GM18520 (cell line): ENCODE measurements at regions not wholly inside any gene's neighbourhood (a gene's known extent, or its start where the extent isn't known, plus 50 kb on each side); places are given as distances from the start of the nearest gene placed in this dataset.

Experiments used
- ATAC-seq: cut with Tn5 transposase; IDR thresholded peaks from one replicate; pipeline ENCODE4 v1.9.1; 2021; ENCODE audit not compliant: unreplicated experiment

DNA sequence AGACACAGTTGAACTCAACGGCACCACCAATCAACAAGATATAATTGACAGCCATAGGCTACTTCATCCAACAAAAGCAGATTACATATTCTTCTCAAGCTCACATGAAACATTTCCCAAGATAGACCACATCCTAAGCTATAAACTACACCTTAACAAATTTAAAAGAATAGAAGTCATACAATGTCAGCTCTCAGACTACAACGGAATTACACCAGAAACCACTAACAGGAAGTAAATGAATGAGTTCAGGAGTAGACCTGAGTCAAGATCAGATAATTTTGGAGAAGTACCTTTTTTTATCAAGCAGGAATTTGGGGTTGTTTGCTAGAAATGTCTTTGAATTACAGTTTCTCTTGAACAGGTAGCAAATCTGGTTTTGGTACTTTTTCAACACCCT lies 237.8 kb downstream of the TBX18 start:
- ATAC-seq, result no peak

DNA sequence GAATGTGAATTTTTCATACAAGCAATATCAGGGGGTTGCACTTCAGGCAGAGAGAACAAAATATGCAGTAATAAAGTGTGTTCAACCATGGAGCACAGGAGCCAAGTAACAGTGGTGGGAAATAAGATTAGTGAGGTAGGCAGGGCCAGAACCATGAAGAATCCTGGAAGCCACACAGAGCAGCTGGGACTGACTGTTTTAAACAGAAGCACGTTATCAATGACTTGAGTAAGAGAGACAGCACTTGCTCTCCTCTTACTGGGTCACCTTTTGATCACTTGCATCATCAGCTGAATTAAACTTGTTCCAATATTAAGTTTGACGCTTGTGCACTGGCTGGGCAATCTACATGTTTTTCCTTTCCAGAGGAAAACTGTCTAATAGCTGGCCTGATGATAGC lies 238.5 kb downstream of the TBX18 start:
- no peak for ATAC-seq

DNA sequence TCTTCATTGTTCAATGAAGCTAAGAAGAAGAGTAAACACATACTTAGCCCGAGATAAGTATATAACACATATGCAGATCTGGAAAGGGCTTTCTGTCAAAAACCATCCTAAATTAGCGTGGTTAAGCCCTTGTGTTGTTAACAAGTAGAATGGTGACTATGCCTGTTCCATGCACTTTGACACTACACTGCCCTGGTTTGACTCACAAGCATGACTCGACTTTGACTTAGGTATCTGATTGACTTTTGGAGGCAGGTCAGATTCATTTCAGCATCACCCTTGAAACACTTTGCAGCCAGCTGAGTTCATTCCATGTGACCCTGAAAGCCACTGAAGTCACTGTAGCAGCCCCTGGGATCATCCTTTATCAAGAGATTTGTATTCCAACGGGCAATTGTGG lies 239.8 kb downstream of the TBX18 start:
- no peak for ATAC-seq

DNA sequence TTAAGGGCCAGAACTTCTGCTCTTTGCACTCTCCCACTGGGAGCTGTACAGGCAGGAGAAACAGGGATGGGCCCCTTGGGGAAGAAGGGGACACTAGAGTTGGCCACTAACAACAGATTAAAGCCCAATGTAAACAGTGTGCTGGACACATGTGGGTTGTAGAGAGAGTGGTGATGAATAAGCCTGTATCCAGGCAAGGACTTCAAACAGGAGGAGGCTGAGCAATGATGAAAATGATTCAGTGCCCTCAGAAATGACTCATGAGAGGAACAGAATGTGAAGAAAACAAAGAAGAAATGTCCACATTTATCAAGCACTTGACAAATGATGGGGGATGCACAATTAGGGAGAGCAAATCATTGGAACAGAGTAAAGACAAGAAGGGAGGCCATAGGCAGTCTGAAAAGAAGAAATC lies 242.3 kb downstream of the TBX18 start:
- no peak for ATAC-seq

DNA sequence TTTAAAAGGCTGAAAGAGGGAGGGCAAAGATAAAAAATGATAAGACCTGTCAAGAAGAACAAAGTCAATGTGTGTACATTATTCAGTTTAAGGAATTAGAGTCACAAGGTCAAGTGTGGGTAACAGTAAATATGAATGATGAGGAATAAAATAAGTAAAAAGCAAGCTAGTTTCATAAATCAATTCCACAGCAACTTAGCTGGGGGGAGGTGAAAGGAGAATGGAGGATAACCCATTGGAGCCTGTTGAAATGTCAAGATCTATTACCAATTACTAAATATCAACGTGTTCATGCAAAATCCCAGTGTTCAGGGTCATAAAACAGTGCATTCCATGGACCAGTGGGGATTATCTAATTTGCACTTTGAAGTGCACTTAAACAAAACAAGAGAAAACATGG lies 242.9 kb downstream of the TBX18 start:
- no peak for ATAC-seq

DNA sequence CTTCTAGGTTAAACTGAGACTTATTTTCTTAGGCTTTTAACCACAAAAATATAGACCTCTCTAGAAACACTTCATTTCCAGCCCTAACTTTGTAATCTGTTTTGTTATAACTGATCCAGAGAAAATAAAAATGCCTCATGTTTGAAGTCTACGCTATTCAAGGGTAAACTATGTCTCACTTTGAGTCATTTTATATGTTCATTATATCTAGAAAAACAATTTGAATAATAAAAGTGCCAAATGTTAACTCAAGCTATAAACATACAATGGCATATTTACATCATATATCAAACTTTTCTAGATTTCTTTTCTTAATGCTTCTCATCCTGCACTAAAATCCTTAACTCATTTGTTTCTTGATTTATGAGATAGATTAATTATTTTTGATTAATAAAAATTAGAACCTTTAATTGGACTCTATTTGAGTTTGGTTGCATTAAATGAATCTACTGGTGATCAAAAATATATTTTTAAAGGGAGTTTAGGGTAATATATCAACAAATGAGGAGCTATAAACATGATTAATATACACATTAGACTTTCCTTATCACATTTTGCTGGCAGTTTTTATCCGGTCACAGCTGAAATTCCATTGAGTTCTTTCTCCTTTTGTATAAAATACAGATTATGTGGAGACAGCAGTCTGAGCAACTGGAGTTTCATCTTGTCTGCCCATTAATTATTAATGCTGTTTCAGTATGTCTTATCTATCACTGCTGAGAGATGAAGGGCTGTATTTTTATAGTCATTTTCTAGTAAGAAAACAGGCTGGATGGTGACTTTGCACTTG lies 246.5 kb downstream of the TBX18 start:
- ATAC-seq, result no peak

DNA sequence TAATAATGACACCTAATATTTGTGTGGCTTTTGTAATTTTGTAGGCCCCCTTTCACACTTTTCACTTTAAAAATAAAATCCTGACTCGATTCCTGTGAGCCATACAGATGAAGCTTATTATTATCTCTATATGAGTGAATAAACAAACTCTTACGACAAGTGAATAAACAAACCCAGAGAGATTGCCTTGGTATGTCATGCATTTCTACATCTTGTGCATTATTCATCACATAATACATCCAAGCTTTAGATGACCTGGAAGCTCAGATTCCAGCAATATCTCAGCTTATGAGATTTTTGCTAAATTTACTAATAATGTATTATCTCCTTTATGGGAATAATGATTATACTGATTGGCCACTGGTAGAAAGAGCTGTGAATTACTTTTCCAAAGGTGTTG lies 248.2 kb downstream of the TBX18 start:
- no peak for ATAC-seq

DNA sequence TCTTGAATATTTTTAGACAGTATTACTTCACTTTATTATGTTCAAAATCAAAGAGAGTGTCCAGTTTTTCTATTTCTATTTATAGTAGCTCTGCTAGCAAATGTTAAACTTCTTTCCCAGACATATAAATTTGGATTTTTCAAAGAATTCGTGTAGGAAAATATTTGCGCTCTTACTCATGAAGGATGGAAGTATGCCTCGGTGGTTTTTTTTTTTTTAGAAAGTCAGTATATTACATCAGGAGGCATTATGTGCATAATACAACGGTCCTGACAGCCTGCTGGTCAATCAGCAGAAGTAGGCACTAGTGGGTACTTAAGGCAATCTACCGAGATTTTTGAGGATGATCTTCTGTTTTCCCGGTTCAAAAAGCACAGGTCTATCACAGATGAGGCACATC lies 249.3 kb downstream of the TBX18 start:
- no peak for ATAC-seq

DNA sequence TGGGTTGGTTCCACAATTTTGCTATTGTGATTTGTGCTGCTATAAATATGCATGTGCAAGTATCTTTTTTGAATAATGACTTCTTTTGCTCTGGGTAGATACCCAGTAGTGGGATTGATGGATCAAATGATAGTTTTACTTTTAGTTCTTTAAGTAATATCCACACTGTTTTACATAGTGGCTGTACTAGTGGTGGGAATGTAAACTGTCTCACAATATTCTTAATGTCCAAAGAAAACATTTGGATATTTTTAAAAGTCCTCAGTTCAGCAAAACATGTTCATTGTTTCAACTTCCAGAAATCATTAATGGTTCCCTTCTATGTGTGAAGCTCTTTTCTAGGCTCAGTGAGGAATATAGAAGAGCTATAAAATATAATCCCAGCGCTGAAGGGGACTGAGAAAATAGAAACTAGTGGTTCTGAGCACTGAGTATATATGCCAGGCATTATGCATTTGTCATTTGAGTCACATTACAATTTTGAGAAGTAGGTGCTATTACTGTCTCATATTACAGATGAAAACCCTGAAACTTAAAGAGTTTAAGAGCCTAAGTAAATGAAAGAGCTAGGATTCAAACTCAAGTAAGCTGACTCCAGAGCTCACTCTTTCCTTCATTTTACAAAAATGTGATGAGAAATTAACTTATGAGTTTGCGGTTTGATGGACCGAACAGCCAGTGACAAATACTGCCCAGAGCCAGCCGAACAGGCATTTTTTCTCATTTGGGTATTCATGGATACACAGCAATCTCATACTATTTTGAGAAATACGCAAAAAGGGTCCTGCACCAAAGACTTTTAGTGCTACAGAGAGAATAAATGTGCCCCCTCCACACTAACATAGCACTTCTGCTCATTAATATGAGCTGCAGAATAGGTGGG lies 250.1 kb downstream of the TBX18 start:
- ATAC-seq, result no peak

DNA sequence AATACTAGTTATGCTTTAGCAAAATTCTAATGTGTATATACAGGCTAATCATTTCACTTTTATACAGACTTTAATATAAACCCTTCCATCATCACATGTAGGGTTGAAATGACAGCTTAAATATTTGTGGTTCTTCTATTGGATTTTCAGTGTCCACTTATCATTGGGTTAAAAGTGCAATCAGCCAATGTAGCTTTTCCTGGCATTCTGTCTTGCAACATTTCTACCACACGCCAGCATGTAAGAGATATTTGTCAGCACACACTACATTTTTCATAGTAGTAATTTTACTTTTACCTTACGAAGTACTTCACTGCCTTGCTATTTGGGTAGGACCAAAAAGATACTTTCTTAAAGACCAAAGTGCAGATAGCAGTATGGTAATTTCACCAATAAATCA lies 252.0 kb downstream of the TBX18 start:
- no peak for ATAC-seq

DNA sequence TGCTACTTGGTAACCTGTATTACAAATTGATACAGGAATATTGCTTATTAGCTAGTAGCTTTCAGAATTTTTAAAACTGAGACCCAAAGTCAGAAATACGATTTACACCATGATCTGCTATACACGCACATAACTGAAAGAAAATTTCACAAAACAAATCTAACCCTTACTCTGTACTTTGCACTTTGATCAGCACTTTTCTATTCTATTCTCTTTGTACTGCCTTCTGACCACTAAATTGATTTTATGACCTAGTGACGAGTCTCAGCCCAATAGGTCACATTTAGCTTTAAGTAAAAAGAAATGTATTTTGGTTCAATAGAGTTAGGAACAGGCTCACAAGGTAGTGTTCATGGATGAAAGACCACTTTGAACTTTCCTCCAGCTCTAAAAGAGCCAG lies 252.5 kb downstream of the TBX18 start:
- ATAC-seq, result no peak

DNA sequence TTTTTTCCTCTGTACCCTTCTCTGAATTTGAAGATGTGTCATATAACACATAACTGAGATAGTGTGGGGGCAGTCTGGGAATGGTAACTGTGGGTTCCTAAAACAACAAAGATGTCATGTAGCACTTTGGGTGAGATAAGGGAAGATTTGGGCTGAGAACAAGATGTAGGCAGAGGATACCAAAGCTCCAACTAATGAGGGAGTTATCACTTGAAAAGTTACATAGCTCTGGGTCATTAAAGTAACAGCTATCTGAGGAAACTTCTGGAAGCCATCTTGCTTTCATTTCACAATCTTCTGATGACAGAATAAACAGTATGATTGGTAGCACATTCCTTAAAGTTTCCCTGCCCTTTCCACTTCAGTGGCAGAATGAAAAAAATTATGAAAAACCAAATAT lies 255.4 kb downstream of the TBX18 start:
- no peak for ATAC-seq

DNA sequence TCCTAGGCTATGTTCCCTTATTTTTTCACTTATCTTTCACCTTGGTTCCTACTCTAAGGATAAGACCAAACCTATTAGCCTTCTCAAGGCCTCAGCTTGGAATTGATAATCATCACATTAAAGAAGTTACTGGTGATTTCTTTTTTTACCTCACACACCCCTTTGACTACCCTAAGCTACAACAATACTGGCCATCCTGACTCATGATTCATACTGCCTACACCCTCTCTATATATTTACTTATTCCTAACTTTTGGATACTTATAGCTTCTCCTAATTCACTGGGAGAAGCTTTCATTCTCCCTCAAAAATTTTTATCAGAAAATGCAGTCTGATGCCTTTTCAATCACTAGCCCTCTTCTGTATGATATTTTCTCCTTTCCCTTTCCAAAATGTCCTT lies 256.1 kb downstream of the TBX18 start:
- ATAC-seq, result no peak

DNA sequence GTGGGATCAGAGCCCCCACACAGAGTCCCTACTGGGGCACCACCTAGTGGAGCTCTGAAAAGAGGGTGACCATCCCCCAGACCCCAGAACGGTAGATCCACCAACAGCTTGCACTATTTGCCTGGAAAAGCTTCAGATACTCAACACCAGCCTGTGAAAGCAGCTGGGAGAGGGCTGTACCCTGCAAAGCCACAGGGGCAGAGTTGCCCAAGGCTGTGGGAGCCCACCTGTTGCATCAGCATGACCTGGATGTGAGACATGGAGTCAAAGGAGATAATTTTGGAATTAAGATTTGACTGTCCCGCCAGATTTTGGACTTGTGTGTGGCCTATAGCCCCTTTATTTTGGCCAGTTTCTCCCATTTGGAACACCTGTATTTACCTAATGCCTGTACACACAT lies 260.4 kb downstream of the TBX18 start:
- ATAC-seq, result no peak

DNA sequence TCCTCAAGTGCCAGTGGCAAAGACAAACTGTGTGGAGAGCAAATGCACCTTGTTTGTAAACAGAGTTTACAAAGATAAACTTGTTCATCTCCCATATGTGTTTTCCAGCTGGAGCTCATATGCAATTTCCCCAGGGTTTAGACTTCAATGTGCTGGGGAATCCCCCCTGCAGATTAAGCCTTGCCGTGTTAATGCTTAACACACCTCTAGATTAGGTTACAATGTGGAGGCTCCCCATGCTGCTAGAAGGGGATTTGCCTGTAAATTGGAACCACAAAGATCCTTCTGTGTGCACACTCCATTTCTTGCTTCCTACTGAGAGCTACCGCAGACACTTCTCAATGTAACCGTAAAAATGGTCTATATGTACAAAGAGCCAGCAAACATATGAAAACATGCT lies 263.1 kb downstream of the TBX18 start:
- ATAC-seq, result no peak

DNA sequence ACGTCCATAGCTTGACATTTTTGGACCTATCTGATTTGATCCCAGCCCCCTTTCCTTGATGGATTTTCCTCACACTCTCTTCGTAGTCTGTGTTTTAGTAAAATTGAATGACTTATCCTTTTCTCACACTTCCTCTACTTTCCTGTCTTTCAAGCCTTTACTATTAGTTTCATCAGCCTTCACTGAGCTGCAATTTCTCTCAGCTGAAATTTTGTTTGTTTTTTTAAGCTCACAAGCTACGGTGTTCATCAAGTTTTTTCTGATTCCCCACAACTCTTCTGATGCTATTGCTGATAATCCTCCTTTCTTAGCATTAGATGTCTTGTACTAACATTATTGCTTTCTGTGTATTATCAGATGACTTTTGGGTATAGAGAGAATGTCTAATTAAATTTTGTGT lies 263.7 kb downstream of the TBX18 start:
- ATAC-seq, result no peak

DNA sequence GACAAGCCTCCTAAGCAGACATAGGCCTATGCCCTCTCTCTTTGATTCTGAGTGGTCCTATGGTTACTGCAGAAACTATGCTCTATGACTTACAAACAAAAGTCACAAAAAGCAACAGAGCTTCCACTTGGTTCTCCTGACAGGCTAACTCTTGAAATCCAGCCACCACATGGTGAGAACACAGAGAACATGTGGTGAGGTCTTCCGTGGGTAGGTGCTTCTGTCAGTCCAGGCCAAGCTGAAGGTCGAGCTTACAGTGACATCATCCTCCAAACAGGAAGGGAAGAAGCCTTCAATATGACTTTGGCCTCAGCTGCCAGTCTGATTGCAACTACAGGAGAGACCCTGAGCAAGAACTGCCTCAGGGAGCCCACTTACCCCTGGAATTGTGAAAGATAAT lies 265.5 kb downstream of the TBX18 start:
- no peak for ATAC-seq

DNA sequence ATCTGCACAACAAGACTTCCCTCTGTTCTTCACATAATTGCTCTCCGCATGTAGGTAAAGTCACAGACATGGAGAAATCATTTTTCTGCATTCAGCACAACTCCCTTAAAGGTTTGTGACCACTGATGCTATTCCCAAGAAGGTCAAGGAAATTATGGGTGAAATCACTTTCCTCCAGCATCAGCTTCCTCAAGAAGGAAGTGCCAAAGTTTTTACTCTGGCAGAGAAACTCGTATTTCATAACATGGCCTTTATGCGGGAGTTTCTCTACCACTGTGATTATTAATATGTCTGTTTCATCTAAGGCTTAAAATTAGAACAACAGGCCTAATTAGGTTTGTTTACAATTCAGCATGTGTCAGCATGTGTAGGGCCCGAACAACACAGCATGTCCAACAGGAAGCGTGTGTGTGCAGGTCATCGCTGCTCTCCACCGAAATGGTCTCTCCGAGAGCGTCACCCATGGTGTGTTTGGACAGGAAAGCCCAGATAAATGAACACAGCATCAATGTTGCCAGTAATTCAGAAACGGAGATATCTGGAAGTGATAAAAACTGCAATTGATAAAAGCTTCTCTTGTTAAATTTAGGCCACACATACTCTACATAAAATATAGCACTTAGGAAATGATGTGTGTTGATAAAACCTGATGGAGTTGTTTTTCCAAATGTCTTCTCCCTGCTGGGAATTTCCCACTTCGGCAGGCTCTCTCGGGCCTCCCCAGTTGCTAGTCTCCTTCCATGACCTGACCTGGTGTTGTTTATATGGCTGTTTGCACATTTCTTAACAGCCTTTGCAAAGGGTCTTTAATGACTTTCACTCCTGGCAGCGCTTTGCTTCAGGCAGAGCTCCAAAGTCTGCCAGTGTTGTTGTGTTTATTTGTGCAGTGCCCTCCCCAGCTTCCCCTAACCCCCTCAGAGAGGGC lies 265.1 kb upstream of the CEP162 start:
- ATAC-seq, result no peak

DNA sequence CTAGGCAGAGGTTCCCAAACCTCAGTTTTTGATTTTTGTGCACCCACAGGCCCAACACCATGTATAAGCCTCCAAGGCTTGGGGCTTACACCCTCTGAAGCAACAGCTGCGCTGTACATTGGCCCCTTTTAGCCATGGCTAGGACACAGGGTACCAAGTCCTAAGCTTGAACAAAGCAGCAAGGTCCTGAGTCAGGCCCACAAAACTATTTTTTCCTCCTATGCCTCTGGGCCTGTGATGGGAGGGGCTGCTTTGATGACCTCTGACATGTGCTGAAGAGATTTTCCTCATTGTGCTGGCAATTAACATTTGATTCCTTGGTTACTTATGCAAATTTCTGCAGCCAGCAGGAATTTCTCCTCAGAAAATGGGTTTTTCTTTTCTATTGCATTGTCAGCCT lies 262.2 kb upstream of the CEP162 start:
- no peak for ATAC-seq

DNA sequence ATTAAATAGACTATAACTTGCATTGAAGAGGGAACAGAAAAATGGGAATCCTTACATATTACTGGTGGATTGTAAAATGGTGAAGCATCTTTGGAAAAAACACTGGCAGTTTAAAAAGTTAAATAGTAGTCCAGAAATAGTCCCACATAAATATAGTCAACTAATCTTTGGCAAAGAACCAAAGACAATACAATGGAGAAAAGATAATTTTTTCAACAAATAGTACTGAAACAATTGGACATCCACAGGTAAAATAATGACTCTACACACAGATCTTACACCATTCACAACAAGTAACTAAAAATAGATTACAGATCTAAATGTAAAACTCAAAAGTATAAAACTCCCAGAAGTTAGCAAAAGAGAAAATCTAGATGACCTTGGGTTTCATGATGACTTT lies 259.1 kb upstream of the CEP162 start:
- ATAC-seq, result no peak

DNA sequence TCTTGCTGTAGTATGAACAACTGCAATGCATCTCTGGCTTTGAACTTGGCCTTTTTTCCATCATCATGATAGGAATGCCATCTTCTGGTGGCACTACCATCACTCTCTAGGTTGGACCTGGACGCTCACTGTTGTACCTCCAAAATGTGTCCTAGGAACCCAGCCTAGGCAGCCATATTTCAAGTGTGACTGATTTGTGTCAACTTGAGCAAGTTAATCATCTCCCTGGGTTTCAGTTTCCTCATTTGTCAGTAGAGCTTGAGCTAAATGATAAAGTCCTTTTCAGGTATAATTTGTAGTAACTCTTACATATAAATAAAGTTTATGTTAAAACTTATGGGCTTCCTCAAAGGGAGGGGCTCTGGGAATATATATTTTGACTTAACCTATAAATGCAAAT lies 241.7 kb upstream of the CEP162 start:
- ATAC-seq, result no peak
